ENCODE measurements at regions not wholly inside any gene's neighbourhood (a gene's known extent, or its start where the extent isn't known, plus 50 kb on each side); places are given as distances from the start of the nearest gene placed in this dataset.
A peak's percentile ranks its signal among the peaks of the same experiment; 100 is the strongest.

DNA sequence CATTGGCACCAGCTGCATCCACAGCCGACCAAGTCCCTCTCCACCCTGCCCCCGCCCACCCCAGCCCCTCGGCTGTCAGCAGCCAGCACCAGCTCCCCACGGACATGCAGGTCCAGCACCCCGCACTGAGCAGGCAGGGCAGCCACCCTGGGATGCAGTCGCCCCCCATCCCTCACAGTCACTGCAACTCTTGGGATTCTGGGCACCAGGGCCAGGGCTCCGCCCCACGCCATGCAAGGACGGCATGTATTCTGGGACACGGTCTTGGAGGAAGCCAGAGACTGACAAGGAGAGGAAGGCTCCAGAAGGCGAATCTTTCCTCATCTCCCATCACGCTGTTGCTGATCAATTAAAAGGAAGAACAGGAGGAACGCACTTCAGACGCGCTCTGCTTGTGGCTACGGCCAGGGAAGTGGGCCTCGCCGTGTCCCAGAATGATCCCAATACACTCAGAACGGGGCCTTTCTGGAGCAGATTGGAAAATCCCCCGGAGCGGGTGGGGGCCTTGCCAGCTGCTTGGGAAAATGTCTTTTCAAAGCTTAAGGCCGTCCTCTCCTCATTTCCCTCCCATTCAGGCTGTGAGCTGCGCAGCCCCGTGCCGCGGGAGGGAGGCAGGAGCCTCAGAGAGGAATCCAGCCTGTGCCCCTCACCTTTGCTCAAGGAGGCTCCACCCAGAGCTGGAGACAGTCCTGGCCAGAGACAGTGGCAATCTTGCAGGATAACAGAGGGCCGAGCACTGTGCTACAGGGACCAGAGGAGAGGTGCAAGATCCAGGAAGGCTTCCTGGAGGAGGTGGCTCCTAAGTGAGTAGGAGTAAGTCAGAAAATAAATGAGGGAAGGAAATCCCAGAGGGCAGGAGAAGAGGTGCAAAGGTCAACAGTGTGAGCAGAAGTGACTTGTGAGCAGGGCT is 54.1 kb upstream of the DIO3 start:
- Histone ChIP-seq H3K27me3 (ENCODE audit: control insufficient read depth, insufficient read depth, low read length) (no peaks in the 10 kb centered on the region), H3K36me3 (ENCODE audit: control insufficient read depth, insufficient read depth, low read length) (no peaks in the 10 kb centered on the region), H3K4me3 (ENCODE audit: low read depth, low read length) (no peak overlapping the region)
- DNase-seq (ENCODE audit: low read depth): no peak
- TF ChIP-seq, protein P1, sequence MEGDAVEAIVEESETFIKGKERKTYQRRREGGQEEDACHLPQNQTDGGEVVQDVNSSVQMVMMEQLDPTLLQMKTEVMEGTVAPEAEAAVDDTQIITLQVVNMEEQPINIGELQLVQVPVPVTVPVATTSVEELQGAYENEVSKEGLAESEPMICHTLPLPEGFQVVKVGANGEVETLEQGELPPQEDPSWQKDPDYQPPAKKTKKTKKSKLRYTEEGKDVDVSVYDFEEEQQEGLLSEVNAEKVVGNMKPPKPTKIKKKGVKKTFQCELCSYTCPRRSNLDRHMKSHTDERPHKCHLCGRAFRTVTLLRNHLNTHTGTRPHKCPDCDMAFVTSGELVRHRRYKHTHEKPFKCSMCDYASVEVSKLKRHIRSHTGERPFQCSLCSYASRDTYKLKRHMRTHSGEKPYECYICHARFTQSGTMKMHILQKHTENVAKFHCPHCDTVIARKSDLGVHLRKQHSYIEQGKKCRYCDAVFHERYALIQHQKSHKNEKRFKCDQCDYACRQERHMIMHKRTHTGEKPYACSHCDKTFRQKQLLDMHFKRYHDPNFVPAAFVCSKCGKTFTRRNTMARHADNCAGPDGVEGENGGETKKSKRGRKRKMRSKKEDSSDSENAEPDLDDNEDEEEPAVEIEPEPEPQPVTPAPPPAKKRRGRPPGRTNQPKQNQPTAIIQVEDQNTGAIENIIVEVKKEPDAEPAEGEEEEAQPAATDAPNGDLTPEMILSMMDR (IDR thresholded peaks at IDR 0.05; ENCODE audit: insufficient read depth, low read length, severe bottlenecking): no peak
- no peak for FAIRE-seq

GRCh38 chr14:101507836-101508150 is 53.5 kb upstream of the DIO3 start:
- Histone ChIP-seq H3K27me3 (ENCODE audit: control insufficient read depth, insufficient read depth, low read length) (no peaks in the 10 kb centered on the region), H3K4me3 (ENCODE audit: low read depth, low read length) (no peak overlapping the region), H3K36me3 (ENCODE audit: control insufficient read depth, insufficient read depth, low read length) (no peaks in the 10 kb centered on the region)
- DNase-seq (ENCODE audit: low read depth) (no peak), FAIRE-seq (no peak)
- TF ChIP-seq, protein P1 (IDR thresholded peaks at IDR 0.05; ENCODE audit: insufficient read depth, low read length, severe bottlenecking): no peak

GRCh38 chr14:101508196-101508947 is 52.9 kb upstream of the DIO3 start:
- Histone ChIP-seq H3K27me3 (ENCODE audit: control insufficient read depth, insufficient read depth, low read length) (no peaks in the 10 kb centered on the region), H3K36me3 (ENCODE audit: control insufficient read depth, insufficient read depth, low read length) (no peaks in the 10 kb centered on the region), H3K4me3 (ENCODE audit: low read depth, low read length) (no peak overlapping the region)
- FAIRE-seq (no peak), DNase-seq (ENCODE audit: low read depth) (no peak)
- TF ChIP-seq, protein P1 (IDR thresholded peaks at IDR 0.05; ENCODE audit: insufficient read depth, low read length, severe bottlenecking): no peak

GRCh38 chr14:101508948-101509729 is 52.2 kb upstream of the DIO3 start:
- no peak for DNase-seq (ENCODE audit: low read depth)

GRCh38 chr14:101509730-101510371 is 51.4 kb upstream of the DIO3 start:
- Histone ChIP-seq H3K36me3 (ENCODE audit: control insufficient read depth, insufficient read depth, low read length) (no peaks in the 10 kb centered on the region), H3K4me3 (ENCODE audit: low read depth, low read length) (no peak overlapping the region), H3K27me3 (ENCODE audit: control insufficient read depth, insufficient read depth, low read length) (no peaks in the 10 kb centered on the region)
- TF ChIP-seq, protein P1 (IDR thresholded peaks at IDR 0.05; ENCODE audit: insufficient read depth, low read length, severe bottlenecking): no peak
- DNase-seq (ENCODE audit: low read depth) (no peak), FAIRE-seq (peak; percentile 60)

More at GRCh38 chr14:101508948-101509729, 52.2 kb upstream of the DIO3 start:
- Histone ChIP-seq H3K36me3 (ENCODE audit: control insufficient read depth, insufficient read depth, low read length) (no peaks in the 10 kb centered on the region), H3K27me3 (ENCODE audit: control insufficient read depth, insufficient read depth, low read length) (no peaks in the 10 kb centered on the region), H3K4me3 (ENCODE audit: low read depth, low read length) (no peak overlapping the region)
- FAIRE-seq: no peak
- TF ChIP-seq, protein P1 (IDR thresholded peaks at IDR 0.05; ENCODE audit: insufficient read depth, low read length, severe bottlenecking): no peak

Data from bronchial epithelial cell (primary cell).